Chondrocyte (in vitro differentiated cells): ENCODE measurements at regions not wholly inside any gene's neighbourhood (a gene's known extent, or its start where the extent isn't known, plus 50 kb on each side); places are given as distances from the start of the nearest gene placed in this dataset.

Source experiments
- DNase-seq: peaks from one replicate; pipeline ENCODE4 v3.0.0; 2021; ENCODE audit warnings: mixed read lengths, low spot score
- H3K27ac Mint-ChIP-seq: one replicate; pipeline ENCODE4 v1.8.0; 2021; ENCODE audit warnings: mild to moderate bottlenecking, moderate library complexity, mixed read lengths; ENCODE audit not compliant: unreplicated experiment
- H3K27me3 Mint-ChIP-seq: 2 replicates; pipeline ENCODE4 v1.8.0; 2021; ENCODE audit warnings: low read depth, mixed read lengths
- H3K36me3 Mint-ChIP-seq: 2 replicates; pipeline ENCODE4 v1.8.0; 2021; ENCODE audit warnings: low read depth, mixed read lengths
- H3K4me1 Mint-ChIP-seq: 2 replicates; pipeline ENCODE4 v1.8.0; 2021; ENCODE audit warnings: low read depth, mild to moderate bottlenecking, mixed read lengths
- H3K4me3 Mint-ChIP-seq: one replicate; pipeline ENCODE4 v1.8.0; 2021; ENCODE audit warnings: mild to moderate bottlenecking, moderate library complexity, mixed read lengths; ENCODE audit not compliant: unreplicated experiment
- H3K9me3 Mint-ChIP-seq: 2 replicates; pipeline ENCODE4 v1.8.0; 2021; ENCODE audit warnings: low read depth, mixed read lengths
- CTCF ChIP-seq: fragments of 200-600 bp; sonication (generic); IDR thresholded peaks from 2 replicates; pipeline ENCODE4 v1.5.0; 2021; ENCODE audit warnings: antibody characterized with exemption, mild to moderate bottlenecking, moderate library complexity

DNA sequence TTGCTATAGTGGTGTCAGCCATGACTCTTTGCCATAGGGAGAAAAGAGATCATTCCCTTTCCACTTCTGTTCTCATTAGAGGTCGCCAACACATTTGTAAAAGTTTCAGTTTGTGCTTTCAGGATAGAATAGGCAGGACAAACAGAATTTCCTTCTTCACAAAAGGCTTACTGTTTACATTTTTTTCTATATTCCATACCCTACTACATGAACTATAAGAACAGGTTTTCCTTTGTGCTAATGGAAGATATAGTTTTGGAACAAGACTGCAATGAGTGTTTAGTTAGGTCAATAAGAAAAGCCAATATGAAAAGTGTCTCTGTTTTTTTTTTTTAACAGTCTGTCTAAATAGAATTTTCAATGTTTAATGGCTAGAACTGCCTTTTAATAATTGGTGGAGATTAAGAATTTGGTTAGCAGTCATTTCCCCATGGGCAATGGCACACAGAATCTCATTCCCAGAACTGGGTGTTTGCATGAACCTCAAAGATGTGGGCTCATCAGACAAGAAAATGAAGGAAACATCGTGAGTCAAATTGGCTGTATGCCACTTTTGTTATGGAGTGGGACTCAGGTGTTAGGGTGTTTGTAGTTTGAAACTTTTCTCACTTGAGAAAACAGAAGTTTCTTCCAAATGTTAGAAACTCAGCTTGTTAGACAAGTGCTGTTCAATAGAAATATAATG lies 75.2 kb upstream of the PRLR start:
- no peak for TF ChIP-seq CTCF
- no peaks in the 10 kb centered on the region for H3K4me1 Mint-ChIP-seq
- H3K27me3 Mint-ChIP-seq, result peaks cover 6% of the 10 kb centered on the region
- H3K4me3 Mint-ChIP-seq, result no peak overlapping the region
- H3K27ac Mint-ChIP-seq, result no peak overlapping the region
- no peak for DNase-seq
- no peaks in the 10 kb centered on the region for H3K9me3 Mint-ChIP-seq
- H3K36me3 Mint-ChIP-seq, result no peaks in the 10 kb centered on the region

- no peaks in the 10 kb centered on the region for H3K4me1 Mint-ChIP-seq
- TF ChIP-seq CTCF, result no peak
- no peaks in the 10 kb centered on the region for H3K36me3 Mint-ChIP-seq
- H3K27ac Mint-ChIP-seq, result no peak overlapping the region
- DNase-seq, result no peak
- H3K9me3 Mint-ChIP-seq, result no peaks in the 10 kb centered on the region
- peaks cover 2% of the 10 kb centered on the region for H3K27me3 Mint-ChIP-seq
- no peak overlapping the region for H3K4me3 Mint-ChIP-seq
Measured at GRCh38 chr5:35304291-35304690, 74.0 kb upstream of the PRLR start.

- H3K9me3 Mint-ChIP-seq, result no peaks in the 10 kb centered on the region
- no peak overlapping the region for H3K27ac Mint-ChIP-seq
- no peak for TF ChIP-seq CTCF
- H3K36me3 Mint-ChIP-seq, result no peaks in the 10 kb centered on the region
- H3K4me3 Mint-ChIP-seq, result no peak overlapping the region
- DNase-seq, result no peak
- H3K27me3 Mint-ChIP-seq, result peaks cover 2% of the 10 kb centered on the region
- H3K4me1 Mint-ChIP-seq, result no peaks in the 10 kb centered on the region
Measured at GRCh38 chr5:35303152-35303551, 72.9 kb upstream of the PRLR start.

GRCh38 chr5:35302544-35302943 lies 72.3 kb upstream of the PRLR start:
- Mint-ChIP-seq H3K4me3 (no peak overlapping the region), H3K4me1 (no peaks in the 10 kb centered on the region), H3K27me3 (peaks cover 5% of the 10 kb centered on the region), H3K36me3 (no peaks in the 10 kb centered on the region), H3K27ac (no peak overlapping the region), H3K9me3 (no peaks in the 10 kb centered on the region)
- TF ChIP-seq CTCF, result no peak
- DNase-seq, result no peak

DNA sequence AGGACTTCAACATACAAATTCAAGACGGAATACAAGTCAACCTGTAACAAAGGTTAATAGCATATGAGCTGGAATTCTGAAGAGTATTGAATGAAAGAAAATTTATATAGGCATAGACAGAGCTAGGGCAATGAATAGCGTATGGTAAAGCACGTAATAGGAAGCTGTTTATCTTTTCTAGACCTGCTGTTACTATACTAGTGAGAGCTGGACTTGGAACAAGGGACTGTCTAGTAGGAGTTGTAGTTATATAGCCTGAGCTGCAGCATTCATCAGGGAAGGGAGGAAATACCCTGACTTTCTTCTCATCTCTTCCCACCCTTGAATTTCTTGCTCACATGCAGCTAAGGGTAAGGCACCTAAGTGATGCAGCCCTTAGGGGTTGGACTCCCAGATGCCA lies 67.5 kb upstream of the PRLR start:
- no peak overlapping the region for H3K27ac Mint-ChIP-seq

More for the DNA sequence above, 67.5 kb upstream of the PRLR start:
- Mint-ChIP-seq H3K27me3 (peaks cover 8% of the 10 kb centered on the region), H3K36me3 (no peaks in the 10 kb centered on the region), H3K4me3 (no peak overlapping the region), H3K9me3 (peaks cover 8% of the 10 kb centered on the region), H3K4me1 (no peaks in the 10 kb centered on the region)
- DNase-seq, result no peak
- no peak for TF ChIP-seq CTCF
